OCI-LY3 (cell line): ENCODE measurements at regions not wholly inside any gene's neighbourhood (a gene's known extent, or its start where the extent isn't known, plus 50 kb on each side); places are given as distances from the start of the nearest gene placed in this dataset.

Experiments
- EZH2phosphoT487 ChIP-seq: fragments of 200-600 bp; shearing (Covaris generic); IDR thresholded peaks from 2 replicates; pipeline ENCODE4 v1.6.1; 2018; ENCODE audit warnings: antibody characterized with exemption, mixed run types, low read depth
- TF ChIP-seq, protein P1 (sequence below): fragments of 200-600, 300-600 bp; sonication (generic); IDR thresholded peaks from 2 replicates; pipeline ENCODE4 v1.5.1; 2014; ENCODE audit warnings: antibody characterized with exemption, low read length, low read depth

- TF ChIP-seq, protein P1, sequence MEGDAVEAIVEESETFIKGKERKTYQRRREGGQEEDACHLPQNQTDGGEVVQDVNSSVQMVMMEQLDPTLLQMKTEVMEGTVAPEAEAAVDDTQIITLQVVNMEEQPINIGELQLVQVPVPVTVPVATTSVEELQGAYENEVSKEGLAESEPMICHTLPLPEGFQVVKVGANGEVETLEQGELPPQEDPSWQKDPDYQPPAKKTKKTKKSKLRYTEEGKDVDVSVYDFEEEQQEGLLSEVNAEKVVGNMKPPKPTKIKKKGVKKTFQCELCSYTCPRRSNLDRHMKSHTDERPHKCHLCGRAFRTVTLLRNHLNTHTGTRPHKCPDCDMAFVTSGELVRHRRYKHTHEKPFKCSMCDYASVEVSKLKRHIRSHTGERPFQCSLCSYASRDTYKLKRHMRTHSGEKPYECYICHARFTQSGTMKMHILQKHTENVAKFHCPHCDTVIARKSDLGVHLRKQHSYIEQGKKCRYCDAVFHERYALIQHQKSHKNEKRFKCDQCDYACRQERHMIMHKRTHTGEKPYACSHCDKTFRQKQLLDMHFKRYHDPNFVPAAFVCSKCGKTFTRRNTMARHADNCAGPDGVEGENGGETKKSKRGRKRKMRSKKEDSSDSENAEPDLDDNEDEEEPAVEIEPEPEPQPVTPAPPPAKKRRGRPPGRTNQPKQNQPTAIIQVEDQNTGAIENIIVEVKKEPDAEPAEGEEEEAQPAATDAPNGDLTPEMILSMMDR: no peak
- no peak for TF ChIP-seq EZH2phosphoT487
Measured at GRCh38 chr5:88384886-88385285, 116.2 kb upstream of the TMEM161B start.
